WTC11 (cell line): ENCODE measurements at regions not wholly inside any gene's neighbourhood (a gene's known extent, or its start where the extent isn't known, plus 50 kb on each side); places are given as distances from the start of the nearest gene placed in this dataset.
A peak's percentile ranks its signal among the peaks of the same experiment; 100 is the strongest.

Experiments used
- ATAC-seq: fragments of 200-7000 bp; cut with Tn5 transposase; 2 replicates; pipeline ENCODE4 v1.10.0; 2021; ENCODE audit warnings: mild to moderate bottlenecking, moderate library complexity
- CTCF ChIA-PET: fragments of 300-600 bp; sonication (Branson Sonifier 250); formaldehyde crosslinking; loops from one replicate; lab custom pipeline; 2021; ENCODE audit warnings: antibody characterized with exemption; lab: Charles Lee
- POLR2A ChIA-PET: fragments of 350-600 bp; sonication (Branson Sonifier 250); formaldehyde crosslinking; loops from one replicate; lab custom pipeline; 2021; ENCODE audit warnings: antibody characterized with exemption; lab: Charles Lee
- DNase-seq: peaks from one replicate; pipeline ENCODE4 v3.0.0; 2021; ENCODE audit warnings: low spot score
- H3K27ac Mint-ChIP-seq: 2 replicates; pipeline ENCODE4 v1.8.0; 2021; ENCODE audit warnings: mixed read lengths
- H3K27me3 Mint-ChIP-seq: 2 replicates; pipeline ENCODE4 v1.8.0; 2021; ENCODE audit warnings: low read depth, mild to moderate bottlenecking, moderate library complexity, mixed read lengths
- H3K36me3 Mint-ChIP-seq: 2 replicates; pipeline ENCODE4 v1.8.0; 2021; ENCODE audit warnings: mixed read lengths
- H3K4me1 Mint-ChIP-seq: 2 replicates; pipeline ENCODE4 v1.8.0; 2022; ENCODE audit warnings: mixed read lengths
- H3K4me3 Mint-ChIP-seq: 2 replicates; pipeline ENCODE4 v1.8.0; 2021; ENCODE audit warnings: mild to moderate bottlenecking, moderate library complexity, mixed read lengths
- H3K9me3 Mint-ChIP-seq: 2 replicates; pipeline ENCODE4 v1.8.0; 2021; ENCODE audit warnings: mixed read lengths
- ATF1 ChIP-seq: sonication (generic); formaldehyde crosslinking; IDR thresholded peaks from 2 replicates; pipeline ENCODE4 v1.8.1; 2023; ENCODE audit warnings: mild to moderate bottlenecking, moderate library complexity, missing genetic modification reagents
- HMGA2 ChIP-seq: fragments of 250-450 bp; sonication (Bioruptor Pico); IDR thresholded peaks from 2 replicates; pipeline ENCODE4 v1.4.0; 2021; ENCODE audit warnings: mild to moderate bottlenecking, moderate library complexity
- MXD4 ChIP-seq: fragments of 250-450 bp; sonication (Bioruptor Pico); IDR thresholded peaks from 2 replicates; pipeline ENCODE4 v1.8.0; 2021; ENCODE audit warnings: mild to moderate bottlenecking, moderate library complexity, borderline replicate concordance
- NR2C2 ChIP-seq: sonication (generic); formaldehyde crosslinking; IDR thresholded peaks from 2 replicates; pipeline ENCODE4 v1.8.0; 2022; ENCODE audit warnings: mild to moderate bottlenecking, missing genetic modification reagents
- OVOL2 ChIP-seq: fragments of 250-450 bp; sonication (Bioruptor Pico); IDR thresholded peaks from 2 replicates; pipeline ENCODE4 v1.9.0; 2021; ENCODE audit warnings: mild to moderate bottlenecking, borderline replicate concordance
- RORB ChIP-seq: fragments of 250-450 bp; sonication (Bioruptor Pico); IDR thresholded peaks from 2 replicates; pipeline ENCODE4 v1.9.0; 2021; ENCODE audit warnings: mild to moderate bottlenecking
- TEAD1 ChIP-seq: sonication (generic); formaldehyde crosslinking; IDR thresholded peaks from 2 replicates; pipeline ENCODE4 v1.8.0; 2022; ENCODE audit warnings: mild to moderate bottlenecking, missing genetic modification reagents
- TEAD4 ChIP-seq: sonication (generic); formaldehyde crosslinking; IDR thresholded peaks from 2 replicates; pipeline ENCODE4 v1.8.0; 2022; ENCODE audit warnings: mild to moderate bottlenecking, missing genetic modification reagents
- ZBTB21 ChIP-seq: sonication (generic); formaldehyde crosslinking; IDR thresholded peaks from 2 replicates; pipeline ENCODE4 v1.8.1; 2023; ENCODE audit warnings: mild to moderate bottlenecking, missing genetic modification reagents, borderline replicate concordance
- TF ChIP-seq, protein P1 (sequence below): fragments of 250-450 bp; sonication (Bioruptor Pico); IDR thresholded peaks from 2 replicates; pipeline ENCODE4 v1.8.0; 2021; ENCODE audit warnings: mild to moderate bottlenecking
- TF ChIP-seq, protein P2 (sequence below): sonication (generic); formaldehyde crosslinking; IDR thresholded peaks from 2 replicates; pipeline ENCODE4 v1.8.0; 2022; ENCODE audit warnings: mild to moderate bottlenecking, missing genetic modification reagents
- TF ChIP-seq, protein P3 (sequence below): sonication (generic); formaldehyde crosslinking; IDR thresholded peaks from 2 replicates; pipeline ENCODE4 v1.8.1; 2023; ENCODE audit warnings: mild to moderate bottlenecking, missing genetic modification reagents, moderate library complexity
- TF ChIP-seq, protein P4 (sequence below): sonication (generic); formaldehyde crosslinking; IDR thresholded peaks from 2 replicates; pipeline ENCODE4 v1.8.0; 2022; ENCODE audit warnings: missing genetic modification reagents
- TF ChIP-seq, protein P5 (sequence below): sonication (generic); formaldehyde crosslinking; IDR thresholded peaks from 2 replicates; pipeline ENCODE4 v1.8.0; 2023; ENCODE audit warnings: mild to moderate bottlenecking, missing genetic modification reagents
- TF ChIP-seq, protein P6 (sequence below): sonication (generic); formaldehyde crosslinking; IDR thresholded peaks from 2 replicates; pipeline ENCODE4 v1.8.0; 2023; ENCODE audit warnings: missing genetic modification reagents, mild to moderate bottlenecking, borderline replicate concordance
- TF ChIP-seq, protein P7 (sequence below): sonication (generic); formaldehyde crosslinking; IDR thresholded peaks from 2 replicates; pipeline ENCODE4 v1.8.1; 2023; ENCODE audit warnings: mild to moderate bottlenecking, missing genetic modification reagents

DNA sequence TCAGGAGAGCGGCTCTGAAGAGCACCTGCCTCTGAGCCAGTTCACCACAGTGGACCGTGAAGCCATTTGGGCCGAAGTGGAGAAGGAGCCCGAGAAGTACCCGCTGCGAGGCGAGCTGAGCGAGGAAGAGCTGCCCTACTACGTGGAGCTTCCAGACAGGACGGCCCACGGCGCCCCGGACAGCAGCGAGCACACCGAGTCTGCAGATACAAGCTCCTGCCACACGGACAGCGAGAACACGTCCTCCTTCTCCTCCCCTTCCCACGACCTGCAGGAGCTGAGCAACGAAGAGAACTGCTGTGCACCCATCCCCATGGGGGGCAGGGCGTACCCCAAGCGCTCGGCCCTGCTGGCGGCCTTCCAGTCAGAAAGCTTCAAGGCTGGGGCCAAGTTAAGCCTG is 74.9 kb upstream of the MORC3 start:
- ChIA-PET POLR2A (interaction anchor here (0.8 kb wide), 1 partner anchor 74 kb away, joined by 3 read pairs; no protein-coding TSS in a partner anchor), CTCF (interaction anchor here (0.8 to 1.9 kb wide), 14 partner anchors 10 to 144 kb away, joined by 3 to 8 read pairs (median 4); partner anchors contain the start of genes CHAF1B and MORC3)
- Mint-ChIP-seq H3K27ac (0 out of 2 replicates have a peak overlapping the region, but pooled peaks have one; percentile 19), H3K4me1 (peaks cover 39% of the 10 kb centered on the region), H3K27me3 (no peaks in the 10 kb centered on the region; the same call in 1 of the 2 replicates), H3K36me3 (peaks cover 14% of the 10 kb centered on the region; the same call in 1 of the 2 replicates), H3K9me3 (no peaks in the 10 kb centered on the region), H3K4me3 (no peak overlapping the region)
- TF ChIP-seq TEAD4 (CRISPR knock-in tag) (no peak), TEAD1 (CRISPR knock-in tag) (no peak)
- ATAC-seq (no peak; the same call in 1 of the 2 replicates), DNase-seq (no peak)

DNA sequence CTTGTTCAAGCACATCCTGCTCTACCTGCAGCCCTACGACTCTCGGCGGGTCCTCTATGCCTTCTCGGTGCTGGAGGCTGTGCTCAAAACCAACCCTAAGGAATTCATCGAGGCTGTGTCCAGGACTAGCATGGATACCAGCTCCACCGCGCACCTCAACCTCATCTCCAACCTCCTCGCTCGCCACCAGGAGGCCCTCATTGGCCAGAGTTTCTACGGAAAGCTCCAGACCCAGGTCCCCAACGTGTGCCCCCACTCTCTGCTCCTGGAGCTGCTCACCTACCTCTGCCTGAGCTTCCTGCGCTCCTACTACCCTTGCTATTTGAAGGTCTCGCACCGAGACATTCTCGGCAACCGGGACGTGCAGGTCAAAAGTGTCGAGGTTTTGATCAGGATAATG is 74.3 kb upstream of the MORC3 start:
- ATAC-seq (peak; percentile 53), DNase-seq (peak; percentile 29)
- TF ChIP-seq, protein P1, sequence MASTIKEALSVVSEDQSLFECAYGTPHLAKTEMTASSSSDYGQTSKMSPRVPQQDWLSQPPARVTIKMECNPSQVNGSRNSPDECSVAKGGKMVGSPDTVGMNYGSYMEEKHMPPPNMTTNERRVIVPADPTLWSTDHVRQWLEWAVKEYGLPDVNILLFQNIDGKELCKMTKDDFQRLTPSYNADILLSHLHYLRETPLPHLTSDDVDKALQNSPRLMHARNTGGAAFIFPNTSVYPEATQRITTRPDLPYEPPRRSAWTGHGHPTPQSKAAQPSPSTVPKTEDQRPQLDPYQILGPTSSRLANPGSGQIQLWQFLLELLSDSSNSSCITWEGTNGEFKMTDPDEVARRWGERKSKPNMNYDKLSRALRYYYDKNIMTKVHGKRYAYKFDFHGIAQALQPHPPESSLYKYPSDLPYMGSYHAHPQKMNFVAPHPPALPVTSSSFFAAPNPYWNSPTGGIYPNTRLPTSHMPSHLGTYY, result no peak
- TF ChIP-seq, protein P2, sequence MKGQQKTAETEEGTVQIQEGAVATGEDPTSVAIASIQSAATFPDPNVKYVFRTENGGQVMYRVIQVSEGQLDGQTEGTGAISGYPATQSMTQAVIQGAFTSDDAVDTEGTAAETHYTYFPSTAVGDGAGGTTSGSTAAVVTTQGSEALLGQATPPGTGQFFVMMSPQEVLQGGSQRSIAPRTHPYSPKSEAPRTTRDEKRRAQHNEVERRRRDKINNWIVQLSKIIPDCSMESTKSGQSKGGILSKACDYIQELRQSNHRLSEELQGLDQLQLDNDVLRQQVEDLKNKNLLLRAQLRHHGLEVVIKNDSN (CRISPR knock-in tag), result no peak
- TF ChIP-seq RORB (CRISPR knock-in tag) (no peak), ZBTB21 (CRISPR knock-in tag) (no peak), MXD4 (no peak), HMGA2 (no peak), ATF1 (no peak), NR2C2 (no peak), OVOL2 (CRISPR knock-in tag) (no peak)
- TF ChIP-seq, protein P3, sequence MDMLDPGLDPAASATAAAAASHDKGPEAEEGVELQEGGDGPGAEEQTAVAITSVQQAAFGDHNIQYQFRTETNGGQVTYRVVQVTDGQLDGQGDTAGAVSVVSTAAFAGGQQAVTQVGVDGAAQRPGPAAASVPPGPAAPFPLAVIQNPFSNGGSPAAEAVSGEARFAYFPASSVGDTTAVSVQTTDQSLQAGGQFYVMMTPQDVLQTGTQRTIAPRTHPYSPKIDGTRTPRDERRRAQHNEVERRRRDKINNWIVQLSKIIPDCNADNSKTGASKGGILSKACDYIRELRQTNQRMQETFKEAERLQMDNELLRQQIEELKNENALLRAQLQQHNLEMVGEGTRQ (CRISPR knock-in tag), result no peak
- TF ChIP-seq, protein P4, sequence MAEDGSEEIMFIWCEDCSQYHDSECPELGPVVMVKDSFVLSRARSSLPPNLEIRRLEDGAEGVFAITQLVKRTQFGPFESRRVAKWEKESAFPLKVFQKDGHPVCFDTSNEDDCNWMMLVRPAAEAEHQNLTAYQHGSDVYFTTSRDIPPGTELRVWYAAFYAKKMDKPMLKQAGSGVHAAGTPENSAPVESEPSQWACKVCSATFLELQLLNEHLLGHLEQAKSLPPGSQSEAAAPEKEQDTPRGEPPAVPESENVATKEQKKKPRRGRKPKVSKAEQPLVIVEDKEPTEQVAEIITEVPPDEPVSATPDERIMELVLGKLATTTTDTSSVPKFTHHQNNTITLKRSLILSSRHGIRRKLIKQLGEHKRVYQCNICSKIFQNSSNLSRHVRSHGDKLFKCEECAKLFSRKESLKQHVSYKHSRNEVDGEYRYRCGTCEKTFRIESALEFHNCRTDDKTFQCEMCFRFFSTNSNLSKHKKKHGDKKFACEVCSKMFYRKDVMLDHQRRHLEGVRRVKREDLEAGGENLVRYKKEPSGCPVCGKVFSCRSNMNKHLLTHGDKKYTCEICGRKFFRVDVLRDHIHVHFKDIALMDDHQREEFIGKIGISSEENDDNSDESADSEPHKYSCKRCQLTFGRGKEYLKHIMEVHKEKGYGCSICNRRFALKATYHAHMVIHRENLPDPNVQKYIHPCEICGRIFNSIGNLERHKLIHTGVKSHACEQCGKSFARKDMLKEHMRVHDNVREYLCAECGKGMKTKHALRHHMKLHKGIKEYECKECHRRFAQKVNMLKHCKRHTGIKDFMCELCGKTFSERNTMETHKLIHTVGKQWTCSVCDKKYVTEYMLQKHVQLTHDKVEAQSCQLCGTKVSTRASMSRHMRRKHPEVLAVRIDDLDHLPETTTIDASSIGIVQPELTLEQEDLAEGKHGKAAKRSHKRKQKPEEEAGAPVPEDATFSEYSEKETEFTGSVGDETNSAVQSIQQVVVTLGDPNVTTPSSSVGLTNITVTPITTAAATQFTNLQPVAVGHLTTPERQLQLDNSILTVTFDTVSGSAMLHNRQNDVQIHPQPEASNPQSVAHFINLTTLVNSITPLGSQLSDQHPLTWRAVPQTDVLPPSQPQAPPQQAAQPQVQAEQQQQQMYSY (CRISPR knock-in tag), result no peak
- TF ChIP-seq, protein P5, sequence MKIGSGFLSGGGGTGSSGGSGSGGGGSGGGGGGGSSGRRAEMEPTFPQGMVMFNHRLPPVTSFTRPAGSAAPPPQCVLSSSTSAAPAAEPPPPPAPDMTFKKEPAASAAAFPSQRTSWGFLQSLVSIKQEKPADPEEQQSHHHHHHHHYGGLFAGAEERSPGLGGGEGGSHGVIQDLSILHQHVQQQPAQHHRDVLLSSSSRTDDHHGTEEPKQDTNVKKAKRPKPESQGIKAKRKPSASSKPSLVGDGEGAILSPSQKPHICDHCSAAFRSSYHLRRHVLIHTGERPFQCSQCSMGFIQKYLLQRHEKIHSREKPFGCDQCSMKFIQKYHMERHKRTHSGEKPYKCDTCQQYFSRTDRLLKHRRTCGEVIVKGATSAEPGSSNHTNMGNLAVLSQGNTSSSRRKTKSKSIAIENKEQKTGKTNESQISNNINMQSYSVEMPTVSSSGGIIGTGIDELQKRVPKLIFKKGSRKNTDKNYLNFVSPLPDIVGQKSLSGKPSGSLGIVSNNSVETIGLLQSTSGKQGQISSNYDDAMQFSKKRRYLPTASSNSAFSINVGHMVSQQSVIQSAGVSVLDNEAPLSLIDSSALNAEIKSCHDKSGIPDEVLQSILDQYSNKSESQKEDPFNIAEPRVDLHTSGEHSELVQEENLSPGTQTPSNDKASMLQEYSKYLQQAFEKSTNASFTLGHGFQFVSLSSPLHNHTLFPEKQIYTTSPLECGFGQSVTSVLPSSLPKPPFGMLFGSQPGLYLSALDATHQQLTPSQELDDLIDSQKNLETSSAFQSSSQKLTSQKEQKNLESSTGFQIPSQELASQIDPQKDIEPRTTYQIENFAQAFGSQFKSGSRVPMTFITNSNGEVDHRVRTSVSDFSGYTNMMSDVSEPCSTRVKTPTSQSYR (CRISPR knock-in tag), result no peak
- TF ChIP-seq, protein P6, sequence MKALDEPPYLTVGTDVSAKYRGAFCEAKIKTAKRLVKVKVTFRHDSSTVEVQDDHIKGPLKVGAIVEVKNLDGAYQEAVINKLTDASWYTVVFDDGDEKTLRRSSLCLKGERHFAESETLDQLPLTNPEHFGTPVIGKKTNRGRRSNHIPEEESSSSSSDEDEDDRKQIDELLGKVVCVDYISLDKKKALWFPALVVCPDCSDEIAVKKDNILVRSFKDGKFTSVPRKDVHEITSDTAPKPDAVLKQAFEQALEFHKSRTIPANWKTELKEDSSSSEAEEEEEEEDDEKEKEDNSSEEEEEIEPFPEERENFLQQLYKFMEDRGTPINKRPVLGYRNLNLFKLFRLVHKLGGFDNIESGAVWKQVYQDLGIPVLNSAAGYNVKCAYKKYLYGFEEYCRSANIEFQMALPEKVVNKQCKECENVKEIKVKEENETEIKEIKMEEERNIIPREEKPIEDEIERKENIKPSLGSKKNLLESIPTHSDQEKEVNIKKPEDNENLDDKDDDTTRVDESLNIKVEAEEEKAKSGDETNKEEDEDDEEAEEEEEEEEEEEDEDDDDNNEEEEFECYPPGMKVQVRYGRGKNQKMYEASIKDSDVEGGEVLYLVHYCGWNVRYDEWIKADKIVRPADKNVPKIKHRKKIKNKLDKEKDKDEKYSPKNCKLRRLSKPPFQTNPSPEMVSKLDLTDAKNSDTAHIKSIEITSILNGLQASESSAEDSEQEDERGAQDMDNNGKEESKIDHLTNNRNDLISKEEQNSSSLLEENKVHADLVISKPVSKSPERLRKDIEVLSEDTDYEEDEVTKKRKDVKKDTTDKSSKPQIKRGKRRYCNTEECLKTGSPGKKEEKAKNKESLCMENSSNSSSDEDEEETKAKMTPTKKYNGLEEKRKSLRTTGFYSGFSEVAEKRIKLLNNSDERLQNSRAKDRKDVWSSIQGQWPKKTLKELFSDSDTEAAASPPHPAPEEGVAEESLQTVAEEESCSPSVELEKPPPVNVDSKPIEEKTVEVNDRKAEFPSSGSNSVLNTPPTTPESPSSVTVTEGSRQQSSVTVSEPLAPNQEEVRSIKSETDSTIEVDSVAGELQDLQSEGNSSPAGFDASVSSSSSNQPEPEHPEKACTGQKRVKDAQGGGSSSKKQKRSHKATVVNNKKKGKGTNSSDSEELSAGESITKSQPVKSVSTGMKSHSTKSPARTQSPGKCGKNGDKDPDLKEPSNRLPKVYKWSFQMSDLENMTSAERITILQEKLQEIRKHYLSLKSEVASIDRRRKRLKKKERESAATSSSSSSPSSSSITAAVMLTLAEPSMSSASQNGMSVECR (CRISPR knock-in tag), result no peak
- TF ChIP-seq, protein P7, sequence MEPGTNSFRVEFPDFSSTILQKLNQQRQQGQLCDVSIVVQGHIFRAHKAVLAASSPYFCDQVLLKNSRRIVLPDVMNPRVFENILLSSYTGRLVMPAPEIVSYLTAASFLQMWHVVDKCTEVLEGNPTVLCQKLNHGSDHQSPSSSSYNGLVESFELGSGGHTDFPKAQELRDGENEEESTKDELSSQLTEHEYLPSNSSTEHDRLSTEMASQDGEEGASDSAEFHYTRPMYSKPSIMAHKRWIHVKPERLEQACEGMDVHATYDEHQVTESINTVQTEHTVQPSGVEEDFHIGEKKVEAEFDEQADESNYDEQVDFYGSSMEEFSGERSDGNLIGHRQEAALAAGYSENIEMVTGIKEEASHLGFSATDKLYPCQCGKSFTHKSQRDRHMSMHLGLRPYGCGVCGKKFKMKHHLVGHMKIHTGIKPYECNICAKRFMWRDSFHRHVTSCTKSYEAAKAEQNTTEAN (CRISPR knock-in tag), result no peak
- Mint-ChIP-seq H3K9me3 (no peaks in the 10 kb centered on the region), H3K27me3 (no peaks in the 10 kb centered on the region; the same call in 1 of the 2 replicates), H3K4me1 (peaks cover 44% of the 10 kb centered on the region), H3K4me3 (no peak overlapping the region), H3K27ac (peak overlapping the region; percentile 36; the same call in 1 of the 2 replicates), H3K36me3 (peaks cover 14% of the 10 kb centered on the region; the same call in 1 of the 2 replicates)
- ChIA-PET CTCF (interaction anchor here (0.8 to 1.9 kb wide), 15 partner anchors 9 to 143 kb away, joined by 3 to 8 read pairs (median 4); partner anchors contain the start of genes CHAF1B and MORC3), POLR2A (interaction anchor here (0.8 kb wide), 1 partner anchor 74 kb away, joined by 3 read pairs; no protein-coding TSS in a partner anchor)
